Erythroblast (primary cell): ENCODE measurements at regions not wholly inside any gene's neighbourhood (a gene's known extent, or its start where the extent isn't known, plus 50 kb on each side); places are given as distances from the start of the nearest gene placed in this dataset.

Experiments
- GATA1 ChIP-seq: IDR thresholded peaks from 2 replicates; pipeline ENCODE4 v1.6.1; 2011; ENCODE audit warnings: low read depth, mild to moderate bottlenecking, control low read depth, low read length, moderate library complexity
- POLR2A ChIP-seq: IDR thresholded peaks from 2 replicates; pipeline ENCODE4 v1.6.1; 2011; ENCODE audit warnings: mild to moderate bottlenecking, low read length

DNA sequence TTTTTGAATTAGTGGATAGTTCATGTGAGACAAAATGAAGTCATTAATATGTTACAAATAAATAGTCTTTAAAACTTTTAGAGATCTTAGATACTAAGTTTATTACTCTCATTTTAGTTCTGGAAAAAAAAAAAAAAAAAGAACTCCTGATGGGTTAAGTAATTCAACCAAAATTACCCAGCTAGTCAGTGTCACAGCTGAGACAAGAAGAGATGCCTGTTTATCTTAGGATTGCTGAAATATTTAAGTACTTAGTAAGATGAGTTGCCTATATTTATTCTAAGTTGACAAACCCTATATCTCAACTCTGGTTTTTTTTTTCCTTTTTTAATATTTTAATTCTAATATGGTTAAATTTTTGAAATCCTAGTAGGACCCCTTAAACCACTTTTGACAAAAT, 781.0 kb upstream of the LRRN3 start:
- TF ChIP-seq POLR2A (no peak), GATA1 (no peak)
